Lung (tissue), 11 donors: ENCODE measurements at regions not wholly inside any gene's neighbourhood (a gene's known extent, or its start where the extent isn't known, plus 50 kb on each side); places are given as distances from the start of the nearest gene placed in this dataset.

Experiments used
- ATAC-seq: fragments of 200-7000 bp; cut with Tn5 transposase; one replicate; pipeline ENCODE4 v1.9.1; 2020; ENCODE audit warnings: moderate number of reproducible peaks; ENCODE audit not compliant: insufficient read depth, low FRiP score
- DNase-seq, 3 donors: peaks; one replicate each; pipeline ENCODE4 v3.0.0-alpha.2; 2013 to 2017
- H3K27ac ChIP-seq, 2 donors: one replicate each; pipeline ENCODE4 v1.5.1; 2013; ENCODE audit warnings: mild to moderate bottlenecking in 2 of 2, moderate library complexity in 2 of 2, control low read depth in 1 of 2, inconsistent platforms in 1 of 2, low read depth in 1 of 2, low read length in 1 of 2
- H3K27me3 ChIP-seq, 3 donors: one replicate each; pipeline ENCODE4 v1.5.1; 2013; ENCODE audit warnings: low read length in 2 of 3; ENCODE audit not compliant: control insufficient read depth in 3 of 3, insufficient read depth in 3 of 3
- H3K36me3 ChIP-seq, 4 donors: one replicate each; pipeline ENCODE4 v1.5.1; 2013; ENCODE audit warnings: low read length in 4 of 4, mild to moderate bottlenecking in 1 of 4, moderate library complexity in 1 of 4; ENCODE audit not compliant: control insufficient read depth in 4 of 4, insufficient read depth in 4 of 4
- H3K4me1 ChIP-seq, 5 donors: one replicate each; pipeline ENCODE4 v1.5.1; 2013; ENCODE audit warnings: low read length in 5 of 5, mild to moderate bottlenecking in 2 of 5, moderate library complexity in 1 of 5; ENCODE audit not compliant: control insufficient read depth in 5 of 5, insufficient read depth in 5 of 5
- H3K4me3 ChIP-seq: one replicate; pipeline ENCODE4 v1.5.1; 2013; ENCODE audit warnings: mild to moderate bottlenecking, control low read depth, moderate library complexity
- H3K9ac ChIP-seq, 2 donors: one replicate each; pipeline ENCODE4 v1.5.1; 2013; ENCODE audit warnings: low read length in 2 of 2, control low read depth in 1 of 2; ENCODE audit not compliant: insufficient read depth in 1 of 2
- H3K9me3 ChIP-seq, 4 donors: one replicate each; pipeline ENCODE4 v1.5.1; 2013; ENCODE audit warnings: low read length in 3 of 4, mild to moderate bottlenecking in 1 of 4, moderate library complexity in 1 of 4; ENCODE audit not compliant: control insufficient read depth in 4 of 4, insufficient read depth in 3 of 4
- CTCF ChIP-seq: IDR thresholded peaks from 2 replicates; pipeline ENCODE4 v1.5.1; 2012; ENCODE audit warnings: mild to moderate bottlenecking; ENCODE audit errors: control extremely low read depth, extremely low read depth
- WGBS, 2 donors: extraction: QIAGEN DNeasy Blood & Tissue Kit; methylation state at CpG; one replicate each; pipeline ENCODE4 v1.1.7; 2013; 5-methylcytosine and 5-hydroxymethylcytosine counted together
- donor health status: control.
- donor health status: control.
- donor health status: Bipolar disorder and iron deficiency.
- donor health status: healthy.
- donor health status: DM: yes; HTN: yes; CAD: no.

DNA sequence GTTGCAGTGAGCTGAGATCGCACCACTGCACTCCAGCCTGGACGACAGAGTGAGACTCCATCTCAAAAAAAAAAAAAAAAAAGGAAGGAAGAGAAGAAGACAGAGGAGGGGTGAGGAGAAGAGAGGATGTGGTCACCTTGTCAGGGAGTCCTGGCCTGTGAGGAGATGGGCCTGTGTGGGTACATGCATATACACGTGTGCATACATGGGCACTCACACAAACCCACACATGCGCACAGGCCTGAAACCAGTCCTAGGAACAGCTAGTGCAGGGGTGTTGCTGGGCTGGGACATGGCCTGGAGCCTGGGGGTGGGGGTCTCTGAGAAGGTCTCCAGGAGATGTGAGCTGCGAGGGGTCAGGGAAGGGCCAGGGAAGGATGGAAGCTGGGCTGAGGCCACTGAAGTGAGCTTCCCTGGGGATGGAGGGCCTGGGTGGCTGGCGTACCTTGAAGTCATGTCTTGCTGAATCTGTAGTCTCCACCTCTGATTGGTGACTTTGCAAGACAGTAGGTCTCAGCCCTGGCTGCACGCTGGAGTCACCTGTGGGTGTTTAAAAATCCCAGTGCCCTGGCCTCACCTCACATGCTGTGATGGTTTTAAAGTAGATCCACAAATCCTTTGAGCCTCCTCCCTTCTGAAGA lies 72.4 kb downstream of the MRM1 start:
- WGBS, 2 donors, result 69 to 85% methylated on average over 7 of the region's 7 CpGs
- Histone ChIP-seq H3K36me3 (no peaks in the 10 kb centered on the region), H3K27me3 (peaks cover 0 to 5% (median 0%) of the 10 kb centered on the region in 3 donors), H3K9me3 (no peaks in the 10 kb centered on the region), H3K9ac (no peak overlapping the region), H3K4me3 (no peak overlapping the region), H3K4me1 (no peaks in the 10 kb centered on the region), H3K27ac (no peak overlapping the region)
- ATAC-seq (no peak), DNase-seq (no peak)
- TF ChIP-seq CTCF, result no peak

DNA sequence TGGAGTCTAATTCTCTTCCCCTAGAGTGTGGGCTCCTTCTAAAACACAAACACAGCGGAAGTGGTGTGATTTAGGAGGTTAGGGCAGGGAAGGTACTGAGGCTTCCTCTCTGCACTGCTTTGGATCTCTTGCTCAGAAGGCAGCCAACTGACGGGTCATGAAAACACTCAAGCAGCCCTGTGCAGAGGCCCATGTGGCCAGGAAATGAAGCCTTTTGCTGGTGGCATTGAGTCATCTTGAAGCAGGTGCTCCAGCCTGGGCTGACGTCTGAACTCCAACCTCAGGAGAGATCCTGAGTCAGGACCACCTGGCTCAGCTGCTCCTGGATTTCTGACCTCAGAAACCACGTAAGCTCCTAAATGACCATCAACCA lies 72.9 kb downstream of the MRM1 start:
- H3K27me3 ChIP-seq, result peaks cover 0 to 7% (median 0%) of the 10 kb centered on the region in 3 donors
- no peak overlapping the region for H3K4me3 ChIP-seq
- TF ChIP-seq CTCF, result no peak
- WGBS, 2 donors, result 53 to 68% methylated on average over 4 of the region's 4 CpGs
- DNase-seq (no peak), ATAC-seq (no peak)
- no peaks in the 10 kb centered on the region for H3K4me1 ChIP-seq
- no peaks in the 10 kb centered on the region for H3K9me3 ChIP-seq
- no peaks in the 10 kb centered on the region for H3K36me3 ChIP-seq
- H3K27ac ChIP-seq, result no peak overlapping the region
- H3K9ac ChIP-seq, result no peak overlapping the region

DNA sequence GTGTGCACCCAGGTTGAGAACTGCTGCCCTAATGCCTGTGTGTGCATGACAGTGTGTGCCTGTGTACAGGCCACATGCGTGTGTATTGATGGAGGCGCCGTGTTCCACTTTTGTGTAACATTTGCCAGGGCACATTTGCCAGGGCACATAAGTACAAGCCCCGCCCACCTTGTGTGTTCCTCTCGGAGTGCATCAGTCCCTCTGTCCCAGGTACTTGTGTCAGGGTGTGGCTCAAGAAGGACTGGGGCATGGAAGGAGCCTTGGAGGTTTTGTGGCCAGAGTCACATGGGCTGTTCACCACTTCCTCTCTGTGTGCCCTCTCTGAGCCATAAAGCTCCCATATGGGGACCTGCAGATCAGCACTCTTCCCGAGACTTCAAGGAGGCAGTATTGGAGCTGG lies 73.9 kb downstream of the MRM1 start:
- Histone ChIP-seq H3K4me3 (no peak overlapping the region), H3K9me3 (no peaks in the 10 kb centered on the region), H3K27me3 (peaks cover 0 to 6% (median 0%) of the 10 kb centered on the region in 3 donors), H3K36me3 (no peaks in the 10 kb centered on the region), H3K27ac (no peak overlapping the region), H3K9ac (no peak overlapping the region), H3K4me1 (no peaks in the 10 kb centered on the region)
- DNase-seq (no peak), ATAC-seq (no peak)
- WGBS, 2 donors, result 70 to 78% methylated on average over 6 of the region's 6 CpGs
- TF ChIP-seq CTCF, result no peak

GRCh38 chr17:36675786-36676185 lies 74.4 kb downstream of the MRM1 start:
- Histone ChIP-seq H3K27ac (no peak overlapping the region), H3K27me3 (peaks cover 0 to 6% (median 0%) of the 10 kb centered on the region in 3 donors), H3K36me3 (no peaks in the 10 kb centered on the region), H3K4me3 (no peak overlapping the region), H3K9ac (no peak overlapping the region), H3K9me3 (no peaks in the 10 kb centered on the region), H3K4me1 (no peaks in the 10 kb centered on the region)
- 45 to 58% methylated on average over 2 of the region's 2 CpGs for WGBS, 2 donors
- TF ChIP-seq CTCF, result no peak
- ATAC-seq (no peak), DNase-seq (no peak)
